Fibroblast of skin of scalp (primary cell): ENCODE measurements at regions not wholly inside any gene's neighbourhood (a gene's known extent, or its start where the extent isn't known, plus 50 kb on each side); places are given as distances from the start of the nearest gene placed in this dataset.

ENCODE experiments used
- DNase-seq: peaks from one replicate; pipeline ENCODE4 v3.0.0-alpha.2; 2013

DNA sequence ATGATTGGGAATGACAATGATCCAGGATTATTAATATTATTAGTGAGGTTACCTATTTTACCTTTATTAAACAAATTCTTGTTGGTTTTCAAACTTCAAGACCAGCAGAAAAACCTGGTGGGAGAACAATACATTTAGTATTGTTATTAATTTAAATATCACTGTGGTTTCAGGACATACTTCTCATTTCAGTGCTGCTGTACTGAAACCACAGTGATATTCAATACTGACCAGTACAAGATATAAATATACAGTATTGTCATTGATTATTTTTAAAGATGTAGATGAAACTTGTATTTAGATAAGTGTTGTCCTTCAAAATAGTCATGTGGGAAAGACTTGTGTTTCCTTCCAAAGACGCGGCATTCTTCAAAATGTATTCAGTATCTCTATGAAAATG, 1047.3 kb upstream of the CELF4 start:
- no peak for DNase-seq

DNA sequence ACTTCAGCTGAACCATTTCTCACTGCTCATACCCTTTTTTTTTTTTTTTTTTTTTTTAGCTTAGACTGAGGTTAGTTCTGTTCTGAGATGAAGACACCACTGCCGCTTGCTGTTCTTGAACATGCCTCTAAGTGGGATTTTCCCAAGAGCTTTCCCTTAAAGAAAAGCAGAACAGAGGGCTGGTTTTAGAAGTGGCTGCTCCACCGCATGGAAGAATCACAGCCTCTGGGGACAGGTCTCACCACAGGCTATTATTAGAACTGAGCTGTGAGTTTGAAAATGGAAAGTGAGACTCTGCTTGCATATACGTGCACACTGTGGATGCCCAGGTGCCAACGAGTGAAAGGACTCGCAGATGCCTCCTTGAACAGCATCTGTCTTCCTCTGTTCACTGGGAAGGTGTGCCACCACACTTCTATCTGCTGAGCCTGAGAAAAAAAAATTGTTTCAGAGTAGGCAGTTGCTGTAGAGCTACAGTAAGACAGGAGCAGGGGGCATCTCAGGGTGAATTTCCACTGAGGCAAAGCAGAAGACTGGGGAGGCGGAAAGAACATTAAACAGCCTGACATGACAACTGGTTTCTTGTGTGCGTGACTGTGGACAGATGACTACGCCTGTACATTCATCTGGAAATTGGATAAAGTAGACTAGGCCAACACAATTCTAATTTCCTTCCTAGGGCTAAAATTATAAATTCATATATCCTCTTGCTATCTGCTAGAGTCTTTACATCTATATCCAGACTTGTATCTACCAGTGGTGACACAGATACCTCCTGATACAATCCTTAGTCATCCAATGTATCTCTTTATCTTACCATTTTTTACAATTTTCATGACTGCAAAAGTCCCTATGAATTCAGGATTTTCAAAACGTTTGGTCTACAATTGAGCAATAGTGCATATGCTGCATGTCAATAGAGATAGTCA, 1045.7 kb upstream of the CELF4 start:
- DNase-seq = no peak

DNA sequence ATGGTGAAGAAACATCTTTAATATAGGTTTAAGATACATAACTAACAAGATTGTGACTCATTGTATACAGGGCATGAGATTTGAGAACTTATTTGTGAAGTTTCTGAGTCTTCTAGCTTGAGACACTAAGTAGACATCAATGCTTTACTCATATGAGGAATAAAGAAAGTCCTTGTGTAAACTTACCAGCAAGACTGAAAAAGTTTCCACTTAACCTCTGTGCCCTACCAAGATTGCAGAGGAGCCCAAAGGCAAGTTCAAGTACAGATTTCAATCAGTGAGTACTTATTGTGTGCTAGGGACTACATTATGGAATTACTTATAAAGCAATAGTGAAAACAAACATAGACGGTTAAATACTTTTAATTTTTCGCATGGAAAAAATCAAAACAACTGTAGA, 1041.2 kb upstream of the CELF4 start:
- DNase-seq = no peak

DNA sequence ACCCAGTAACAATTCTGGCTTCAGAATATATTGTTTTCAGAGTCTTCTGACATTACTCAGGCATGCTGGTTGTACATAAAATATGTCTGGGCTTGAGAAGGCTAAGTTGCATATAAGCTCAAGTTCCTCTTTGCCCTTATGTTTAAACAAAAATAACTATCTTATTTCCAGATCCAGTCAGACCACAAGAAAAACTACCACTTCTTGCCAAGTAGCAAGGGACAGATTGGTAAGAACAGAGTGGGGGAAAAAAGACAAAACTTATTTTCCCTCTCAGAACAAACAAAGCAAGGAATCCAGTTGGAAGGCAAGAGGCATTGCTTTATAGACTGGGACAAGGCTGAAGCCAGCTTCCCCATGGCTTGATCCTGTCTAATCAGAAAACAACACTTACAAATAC, 1036.7 kb upstream of the CELF4 start:
- DNase-seq = no peak

DNA sequence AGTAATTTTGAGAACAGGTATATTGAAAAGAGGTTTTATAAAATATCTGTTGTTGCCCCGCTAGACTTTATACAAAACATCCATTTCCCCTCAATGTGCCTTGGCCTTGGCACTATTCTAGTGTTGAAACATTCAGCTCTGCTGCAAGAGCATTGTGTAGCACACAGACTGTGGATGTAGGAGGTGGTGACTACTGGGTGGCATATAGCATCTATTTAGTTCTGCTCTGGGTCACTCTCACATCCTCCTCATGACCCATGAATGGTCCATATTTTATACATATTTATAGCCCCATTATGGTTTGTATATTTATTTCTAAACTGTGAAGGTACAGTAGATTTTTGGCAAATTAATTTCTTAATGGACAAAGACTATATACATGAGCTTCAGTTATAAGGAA, 1022.0 kb upstream of the CELF4 start:
- DNase-seq = no peak

DNA sequence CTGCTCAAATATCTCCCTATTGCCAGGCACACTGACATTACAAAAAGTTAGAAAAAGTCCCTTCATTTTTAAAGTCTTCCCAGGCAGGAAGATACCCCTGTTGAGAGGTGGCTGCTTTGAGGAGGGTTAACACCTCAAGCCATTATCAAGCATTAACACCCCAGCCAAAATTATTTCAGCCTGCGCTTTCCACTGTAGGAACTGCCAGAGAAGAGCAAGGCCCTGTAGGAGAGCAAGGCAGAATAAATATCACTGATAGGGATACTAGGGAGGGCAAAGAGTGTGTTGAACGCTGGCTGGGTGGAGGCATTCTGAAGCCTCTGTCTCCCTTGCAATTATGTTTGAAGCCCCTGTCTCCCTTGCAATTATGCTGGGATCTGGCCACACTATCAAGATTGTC, 1020.7 kb upstream of the CELF4 start:
- DNase-seq = no peak

DNA sequence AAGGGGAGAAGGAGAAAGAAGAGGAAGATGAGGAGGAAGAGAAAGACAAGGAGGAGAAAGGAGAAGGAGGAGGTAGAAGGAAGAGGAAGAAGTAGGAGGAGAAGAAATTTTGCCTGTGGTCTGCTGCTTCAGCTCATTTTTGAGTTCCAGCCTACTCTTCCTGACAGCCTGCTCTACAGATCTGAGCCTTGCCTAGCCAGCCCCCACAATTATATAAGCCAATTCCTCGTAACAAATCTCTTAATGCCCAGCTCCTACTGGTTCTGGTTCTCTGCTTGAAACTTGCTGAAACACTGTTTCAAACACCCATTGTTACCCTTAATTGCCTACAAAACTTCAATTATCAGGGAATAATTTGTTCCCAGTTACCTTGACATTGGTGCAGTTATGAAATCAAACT, 1014.2 kb upstream of the CELF4 start:
- no peak for DNase-seq

DNA sequence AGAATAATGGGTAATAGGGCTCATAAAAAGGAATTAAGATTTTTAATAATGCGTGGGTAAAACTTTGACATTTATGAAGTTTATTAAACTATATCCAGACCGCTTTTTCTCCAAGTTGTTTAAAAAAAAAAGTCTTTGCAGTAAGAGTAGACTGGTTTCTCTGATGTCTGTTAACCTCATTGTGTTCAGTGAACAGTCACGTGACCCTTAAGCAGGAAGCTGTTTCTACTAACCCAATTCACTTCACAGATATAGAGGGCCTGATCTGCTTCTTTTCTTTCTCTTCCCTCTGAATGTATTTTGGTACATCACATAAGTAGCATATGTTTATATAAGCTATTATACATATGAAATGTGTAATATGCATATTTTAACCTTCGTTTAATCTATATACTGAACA, 1011.3 kb upstream of the CELF4 start:
- DNase-seq = no peak

DNA sequence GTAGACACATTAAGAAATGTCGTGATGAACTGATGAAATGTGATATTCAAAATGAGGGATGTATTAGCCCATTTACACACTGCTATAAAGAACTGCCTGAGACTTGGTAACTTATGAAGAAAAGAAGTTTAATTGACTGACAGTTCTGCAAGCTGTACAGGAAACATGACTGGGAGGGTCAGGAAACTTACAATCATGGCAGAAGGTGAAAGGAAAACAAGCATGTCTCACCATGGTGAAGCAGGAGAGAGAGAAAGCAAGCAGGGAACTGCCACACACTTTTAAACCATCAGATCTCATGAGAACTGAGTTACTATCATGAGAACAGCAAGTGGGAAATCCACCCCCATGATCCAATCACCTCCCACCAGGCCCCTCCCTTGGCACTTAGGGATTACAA, 1010.8 kb upstream of the CELF4 start:
- no peak for DNase-seq

DNA sequence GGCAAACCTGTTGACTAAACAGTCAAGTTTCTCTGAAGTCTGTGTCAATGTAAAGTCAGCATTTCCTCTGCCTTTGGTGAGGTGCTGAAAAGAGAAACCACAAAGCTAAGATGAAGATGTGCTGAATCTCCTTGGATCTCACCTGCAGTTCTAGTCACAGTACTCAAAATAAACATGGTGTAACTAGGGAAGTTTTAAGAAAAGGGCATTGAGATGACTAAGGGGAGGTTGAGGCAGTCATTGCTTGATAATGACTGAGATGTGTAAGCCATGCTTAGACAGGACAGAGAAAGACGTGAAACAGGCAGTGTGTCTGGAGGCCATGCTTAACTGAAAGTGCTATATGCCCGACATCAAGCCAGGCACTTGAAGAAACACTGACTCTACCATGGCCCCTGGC, 1010.0 kb upstream of the CELF4 start:
- no peak for DNase-seq

DNA sequence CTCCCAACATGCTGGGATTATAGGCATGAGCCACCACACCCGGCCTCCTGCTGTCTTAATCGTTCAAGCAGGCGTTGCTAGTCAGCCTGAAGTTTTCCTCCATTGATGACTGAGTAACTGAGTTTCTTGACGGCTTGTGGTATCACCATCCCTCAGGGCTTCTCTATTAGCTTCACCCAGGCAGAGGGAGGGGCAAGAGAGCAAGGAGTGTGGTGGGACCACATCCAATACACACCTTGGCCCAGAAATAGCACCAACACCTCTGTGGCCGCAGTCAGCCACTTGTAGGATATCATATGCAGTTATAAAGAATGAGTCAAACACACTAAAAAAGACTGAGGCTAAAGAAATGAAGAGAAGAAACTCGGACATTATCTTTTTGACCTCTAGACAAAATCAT, 1009.4 kb upstream of the CELF4 start:
- no peak for DNase-seq

DNA sequence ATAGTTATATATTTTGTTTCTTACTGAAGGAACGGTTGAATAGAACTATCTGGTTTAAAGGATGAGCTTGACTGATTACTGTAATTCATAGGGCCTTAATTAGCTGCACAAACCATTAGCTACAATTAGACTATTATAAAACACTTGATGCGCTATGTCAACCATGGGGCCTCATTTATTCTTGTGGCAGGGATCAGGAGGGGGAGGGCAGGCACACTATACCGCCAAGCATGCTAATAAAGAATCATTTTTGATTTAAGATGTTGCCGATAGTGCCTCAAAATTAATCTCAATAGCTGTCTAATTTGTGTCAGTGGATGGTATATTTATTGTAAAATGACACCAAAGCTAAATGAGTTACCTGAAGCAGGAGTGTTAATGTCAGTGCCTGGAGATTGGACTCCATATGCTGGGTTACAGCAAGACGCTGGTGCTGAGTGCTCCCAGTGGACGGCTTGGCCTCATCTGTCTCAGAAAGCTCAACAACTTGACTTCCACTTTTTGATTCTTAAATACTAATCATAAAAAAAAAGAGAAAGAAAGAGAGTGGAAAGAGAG, 1007.0 kb upstream of the CELF4 start:
- DNase-seq = no peak

DNA sequence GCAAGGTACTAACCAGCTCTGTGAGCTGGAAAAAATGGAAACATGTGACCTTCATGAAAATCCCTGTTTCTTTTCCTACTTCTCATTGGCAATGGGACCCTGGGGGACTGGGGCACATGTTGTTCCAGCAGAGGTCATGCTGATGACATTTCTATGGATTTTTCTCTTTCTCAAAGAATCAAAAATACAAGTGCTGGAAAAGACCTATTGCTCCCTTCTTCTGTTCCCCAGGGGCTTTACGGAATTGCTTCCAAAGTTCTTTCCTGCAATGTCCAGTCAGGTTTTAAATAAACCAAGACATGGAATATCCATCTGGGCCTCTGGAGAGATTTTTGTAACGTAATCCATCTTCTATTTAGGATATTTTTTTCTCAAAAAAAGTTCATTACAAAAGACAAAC, 1006.1 kb upstream of the CELF4 start:
- no peak for DNase-seq

DNA sequence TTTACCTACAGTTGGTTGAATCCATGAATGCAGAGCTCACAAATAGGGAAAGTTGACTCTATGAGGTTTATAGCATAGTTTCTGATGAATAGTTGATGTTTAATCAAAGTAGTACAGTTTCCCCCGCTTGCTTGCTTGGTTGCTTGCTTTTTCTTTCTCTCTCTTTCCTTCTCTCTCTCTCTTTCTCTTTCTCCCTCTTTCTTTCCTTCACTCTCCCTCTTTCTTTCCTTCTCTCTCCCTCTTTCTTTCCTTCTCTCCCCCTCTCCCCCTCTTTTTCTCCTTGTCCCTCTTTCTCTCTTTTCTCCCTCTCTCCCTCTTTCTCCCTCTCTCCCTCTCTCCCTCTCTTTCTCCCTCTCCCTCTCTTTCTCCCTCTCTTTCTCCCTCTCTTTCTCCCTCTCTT, 999.9 kb upstream of the CELF4 start:
- DNase-seq = no peak

DNA sequence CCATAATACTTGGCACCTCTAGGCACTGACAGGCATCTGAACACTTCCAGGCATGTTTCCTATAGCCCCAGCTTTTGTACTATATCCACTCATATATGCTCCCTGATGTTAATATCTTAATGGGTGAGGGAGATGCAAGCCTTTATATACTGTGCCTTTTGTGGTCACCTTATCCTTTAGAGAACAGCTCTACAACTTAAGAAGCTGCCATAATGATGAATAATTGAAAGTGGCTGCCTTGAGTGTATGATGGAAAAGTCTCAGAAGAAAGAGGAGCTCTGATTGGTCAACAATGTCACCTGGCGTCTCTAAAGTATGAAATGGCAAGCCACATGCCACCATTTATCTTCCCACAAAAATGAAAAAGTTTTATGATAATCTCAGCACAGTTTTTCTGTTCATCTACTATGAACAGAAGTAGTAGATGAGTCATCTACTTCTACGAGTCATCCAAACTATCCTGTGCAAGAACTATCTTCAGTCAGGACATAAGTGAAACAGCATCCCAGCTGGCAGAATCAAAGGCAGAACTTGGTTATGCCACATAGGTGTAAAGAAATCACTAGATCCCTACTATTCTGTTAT, 997.9 kb upstream of the CELF4 start:
- no peak for DNase-seq

DNA sequence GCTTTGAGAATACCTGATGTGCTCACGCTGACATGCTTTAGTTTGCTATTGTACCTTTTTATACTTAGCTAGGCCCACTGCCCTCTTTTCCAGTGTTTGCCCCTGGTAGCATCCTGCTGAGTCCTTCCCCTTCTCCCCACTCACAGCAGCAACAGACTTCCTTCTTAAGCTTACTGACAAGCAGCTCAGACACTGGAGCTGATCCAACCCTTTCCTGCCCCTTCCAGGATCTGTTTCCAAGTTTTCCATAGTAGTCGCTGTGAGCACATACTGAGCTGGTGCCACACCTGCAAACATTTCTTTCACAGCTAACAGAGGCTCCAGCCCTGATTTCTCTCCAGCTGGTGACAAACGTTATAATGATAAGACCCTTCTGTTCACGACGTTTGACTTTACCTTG, 991.4 kb upstream of the CELF4 start:
- DNase-seq = no peak

DNA sequence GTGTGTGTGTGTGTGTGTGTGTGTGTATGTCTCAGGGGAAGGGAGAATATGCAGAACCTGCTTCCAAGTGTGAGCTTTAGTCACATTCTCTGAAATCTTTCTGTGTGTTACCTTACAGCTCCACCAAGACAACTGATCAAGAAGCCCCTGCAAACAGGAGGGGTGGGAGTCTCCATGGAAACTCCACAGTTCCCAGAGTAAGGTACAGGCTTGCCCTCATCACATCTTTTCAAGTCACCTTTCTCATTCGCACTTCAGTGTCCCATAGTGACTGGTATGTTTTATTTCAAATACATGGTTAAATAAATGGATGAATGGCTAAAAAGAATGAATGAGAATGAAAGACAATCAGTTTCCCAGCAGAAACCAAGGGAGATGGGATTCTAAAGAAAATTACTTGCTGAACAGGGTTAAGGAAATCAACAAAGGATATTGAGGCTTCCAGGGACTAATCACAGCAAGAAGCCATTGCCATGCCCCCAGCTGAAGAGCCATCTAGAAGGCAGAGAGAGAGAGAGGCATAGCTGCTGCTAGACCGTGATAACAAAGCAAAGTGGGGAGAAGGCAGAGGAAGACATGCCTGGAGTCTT, 987.2 kb upstream of the CELF4 start:
- no peak for DNase-seq

DNA sequence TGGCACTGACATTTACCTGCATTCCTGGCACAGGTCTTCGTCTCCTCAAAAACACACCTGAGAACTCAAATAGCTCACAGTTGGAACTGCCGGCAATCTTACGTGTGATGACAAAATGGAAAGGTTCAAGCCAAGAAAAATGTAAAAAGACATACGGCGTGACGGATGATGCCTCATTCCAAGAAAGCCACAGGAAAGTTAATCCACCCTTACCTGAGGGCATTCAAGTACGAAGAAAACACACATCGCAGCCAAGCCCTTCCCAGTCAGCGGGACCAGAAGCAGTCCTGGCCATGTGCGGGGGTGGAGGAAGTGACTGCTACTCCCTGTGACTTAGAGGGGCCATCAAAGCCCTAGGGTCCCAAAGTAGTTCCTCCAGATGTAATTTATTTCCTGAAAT, 986.3 kb upstream of the CELF4 start:
- DNase-seq = no peak

DNA sequence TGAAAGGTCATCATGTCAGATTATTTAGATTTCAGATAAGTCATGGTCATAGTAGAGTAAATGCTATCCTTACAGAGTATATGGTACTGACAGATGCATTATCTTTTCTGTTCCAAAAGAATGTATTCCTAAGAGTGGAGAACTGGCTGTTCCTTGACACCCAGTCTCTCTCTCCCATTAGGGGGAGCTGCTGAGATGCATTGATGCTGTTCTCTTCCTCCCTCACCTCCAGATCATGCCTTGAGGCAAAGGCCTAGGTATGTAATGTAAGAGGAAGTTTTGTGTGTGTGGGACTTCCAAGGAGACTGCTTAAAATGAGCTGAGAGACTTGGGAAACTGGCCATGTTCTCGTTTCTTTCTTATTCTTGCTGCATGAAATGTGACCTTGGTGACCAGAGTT, 979.5 kb upstream of the CELF4 start:
- DNase-seq = no peak

DNA sequence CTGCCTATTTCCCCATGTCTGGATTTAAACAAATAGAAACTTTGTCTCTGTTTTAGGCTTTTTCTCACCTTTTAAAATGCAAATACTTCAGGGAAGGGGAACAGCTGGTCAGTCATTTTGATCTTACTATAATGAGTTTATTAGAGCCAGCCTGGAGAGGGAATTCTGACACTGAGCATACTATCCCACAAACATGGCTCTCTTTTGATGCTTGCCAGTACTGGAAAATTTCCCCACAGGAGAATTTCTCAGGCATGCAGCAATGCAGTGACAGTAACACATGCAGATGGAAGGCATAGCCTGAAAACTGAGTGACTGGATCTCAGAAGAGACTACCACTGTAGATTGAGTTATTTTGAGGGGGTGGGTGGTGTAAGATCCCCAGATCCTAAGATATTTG, 974.3 kb upstream of the CELF4 start:
- no peak for DNase-seq

DNA sequence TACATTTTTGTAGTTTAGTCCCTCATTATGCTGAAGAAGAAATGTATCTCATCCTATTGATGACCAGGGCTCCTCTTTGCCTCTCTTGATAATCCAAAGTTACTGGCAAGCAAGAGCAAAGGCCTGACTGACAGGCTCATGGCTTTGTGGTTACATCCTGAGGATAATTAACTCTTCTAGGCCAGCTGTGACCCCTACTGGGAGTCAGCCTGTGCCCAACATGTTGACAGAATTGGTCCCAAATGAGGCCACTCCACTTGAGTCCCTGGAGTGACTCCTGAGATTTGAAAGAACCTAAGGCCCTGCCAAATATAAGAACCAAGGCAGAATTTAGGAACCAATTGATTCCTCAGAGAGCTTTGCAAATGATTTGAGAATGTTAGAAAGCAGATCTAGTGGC, 973.8 kb upstream of the CELF4 start:
- DNase-seq = no peak

DNA sequence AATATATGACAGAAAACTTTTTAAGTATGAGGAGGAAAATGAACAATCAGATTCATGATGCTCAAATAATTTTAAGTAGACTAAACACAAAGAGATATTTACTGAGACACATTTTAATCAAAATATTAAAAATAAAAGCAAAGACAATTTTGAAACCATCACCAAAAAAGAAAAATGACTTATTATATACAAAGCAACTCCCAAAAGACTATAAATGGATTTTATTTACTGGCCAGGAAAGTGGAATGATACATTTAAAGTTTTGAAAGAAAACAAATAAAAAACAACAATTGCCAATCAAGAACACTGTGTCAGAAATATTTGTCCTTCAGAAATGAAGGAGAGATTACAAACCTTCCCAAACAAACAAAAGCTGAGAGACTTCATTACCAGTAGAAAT, 968.5 kb upstream of the CELF4 start:
- DNase-seq = no peak

DNA sequence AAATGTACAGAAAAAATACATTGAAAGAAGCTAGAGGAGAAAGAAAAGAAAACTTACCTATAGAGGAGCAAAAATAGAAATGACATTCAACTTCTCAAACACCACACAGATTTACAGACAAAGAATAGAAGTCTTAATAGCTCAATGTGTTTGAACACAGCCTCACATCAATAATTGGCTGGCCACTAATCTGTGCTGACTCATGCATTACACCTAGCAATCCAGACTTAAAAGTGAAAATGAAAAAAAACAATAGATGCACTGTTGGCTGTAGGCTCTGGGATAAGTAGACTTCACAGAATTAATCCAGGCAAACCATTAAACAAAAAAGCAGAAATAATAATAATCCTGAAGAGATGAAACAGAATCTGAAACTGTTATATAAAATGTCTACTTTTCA, 961.3 kb upstream of the CELF4 start:
- no peak for DNase-seq

DNA sequence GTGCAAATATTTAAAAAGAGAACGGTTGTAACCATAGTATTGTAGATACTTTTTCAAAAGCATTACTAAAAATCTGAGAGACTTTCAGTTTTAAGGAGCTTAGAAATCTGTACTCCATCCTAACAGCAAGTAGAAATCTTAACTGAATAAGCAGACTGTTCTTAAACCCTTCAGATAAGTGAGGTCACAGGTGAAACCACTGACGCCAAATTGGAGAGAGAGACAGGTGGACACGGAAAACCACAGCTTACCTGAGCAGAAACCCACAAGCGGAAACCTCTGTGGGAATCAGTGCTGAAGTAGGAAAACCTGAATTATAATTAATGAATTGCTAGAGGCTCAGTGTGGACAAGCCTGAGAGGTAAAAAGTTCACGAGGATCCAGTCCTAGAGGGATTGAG, 959.4 kb upstream of the CELF4 start:
- no peak for DNase-seq
